OCI-LY3 (cell line): ENCODE measurements at regions not wholly inside any gene's neighbourhood (a gene's known extent, or its start where the extent isn't known, plus 50 kb on each side); places are given as distances from the start of the nearest gene placed in this dataset.
"Not testable (repeated sequence)": the region's sequence is repeated elsewhere in the genome, so short reads cannot be mapped to it uniquely, and the experiment has no call there.

Experiments used
- H2AFZ ChIP-seq: fragments of 200-600, 300-600 bp; shearing (Covaris generic); 2 replicates; pipeline ENCODE4 v1.6.0; 2014; ENCODE audit warnings: antibody characterized with exemption, low read depth, low read length
- H3K27ac ChIP-seq: fragments of 200-600, 300-600 bp; sonication (generic); 2 replicates; pipeline ENCODE4 v1.5.1; 2014; ENCODE audit warnings: mild to moderate bottlenecking, low read length, moderate library complexity, mixed read lengths
- H3K27me3 ChIP-seq: fragments of 200-600, 300-600 bp; sonication (generic); 2 replicates; pipeline ENCODE4 v1.6.1; 2014; ENCODE audit warnings: low read depth, low read length, mixed read lengths
- H3K36me3 ChIP-seq: fragments of 200-600, 300-600 bp; sonication (generic); replicated peaks from 2 replicates; pipeline ENCODE3; 2014; ENCODE audit warnings: low read depth, low read length, mixed read lengths
- H3K4me1 ChIP-seq: fragments of 300-600, 200-600 bp; sonication (generic); 2 replicates; pipeline ENCODE4 v1.6.1; 2014; ENCODE audit warnings: low read length, mixed read lengths
- H3K4me2 ChIP-seq: fragments of 200-600, 300-600 bp; sonication (generic); 2 replicates; pipeline ENCODE4 v1.6.1; 2014; ENCODE audit warnings: low read length, mixed read lengths
- H3K4me3 ChIP-seq: fragments of 300-600, 200-600 bp; sonication (generic); 2 replicates; pipeline ENCODE4 v1.5.1; 2014; ENCODE audit warnings: antibody characterized with exemption, mild to moderate bottlenecking, low read length, moderate library complexity
- H3K79me2 ChIP-seq: fragments of 300-600, 200-600 bp; shearing (Covaris generic); 2 replicates; pipeline ENCODE4 v1.6.1; 2014; ENCODE audit warnings: mild to moderate bottlenecking, low read length, mixed read lengths
- H3K9ac ChIP-seq: fragments of 300-600, 200-600 bp; shearing (Covaris generic); 2 replicates; pipeline ENCODE4 v1.6.0; 2014; ENCODE audit warnings: mild to moderate bottlenecking, low read length, moderate library complexity
- H3K9me3 ChIP-seq: fragments of 200-600, 300-600 bp; shearing (Covaris generic); 2 replicates; pipeline ENCODE4 v1.6.1; 2014; ENCODE audit warnings: low read length, mixed read lengths; ENCODE audit not compliant: insufficient read depth
- H4K20me1 ChIP-seq: fragments of 200-600, 300-600 bp; sonication (generic); 2 replicates; pipeline ENCODE4 v1.6.1; 2016; ENCODE audit warnings: low read length, mixed read lengths; ENCODE audit not compliant: insufficient read depth
- EZH2phosphoT487 ChIP-seq: fragments of 200-600 bp; shearing (Covaris generic); IDR thresholded peaks from 2 replicates; pipeline ENCODE4 v1.6.1; 2018; ENCODE audit warnings: antibody characterized with exemption, mixed run types, low read depth
- TF ChIP-seq, protein P1 (sequence below): fragments of 200-600, 300-600 bp; sonication (generic); IDR thresholded peaks from 2 replicates; pipeline ENCODE4 v1.5.1; 2014; ENCODE audit warnings: antibody characterized with exemption, low read length, low read depth

DNA sequence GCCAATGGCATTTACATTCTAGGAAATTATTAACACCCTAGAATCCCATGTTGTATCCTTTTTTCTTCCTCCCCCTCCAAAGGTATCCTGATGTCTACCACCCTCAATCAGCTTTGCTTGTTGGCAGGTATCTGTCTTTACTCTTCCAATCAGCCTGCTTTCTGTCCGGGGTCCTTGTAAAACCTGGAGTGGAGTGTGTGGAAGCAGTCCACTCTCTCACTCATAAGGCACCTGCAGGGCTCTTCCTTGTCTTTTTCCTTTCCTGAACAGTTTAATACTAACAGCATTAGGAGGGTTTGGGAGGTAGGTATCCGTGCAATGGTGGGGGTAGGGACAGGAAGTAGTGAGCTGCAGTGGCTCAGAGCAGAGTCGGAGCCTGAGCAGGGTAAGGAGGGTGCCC, 193.4 kb downstream of the BARX2 start:
- Histone ChIP-seq H3K36me3 (no peaks in the 10 kb centered on the region), H3K4me1 (no peaks in the 10 kb centered on the region), H3K4me2 (no peak overlapping the region), H3K9ac (no peak overlapping the region), H3K9me3 (no peaks in the 10 kb centered on the region), H3K27me3 (no peaks in the 10 kb centered on the region), H3K79me2 (no peaks in the 10 kb centered on the region), H3K4me3 (no peak overlapping the region), H2AFZ (no peak overlapping the region), H4K20me1 (no peaks in the 10 kb centered on the region), H3K27ac (no peak overlapping the region)
- TF ChIP-seq, protein P1, sequence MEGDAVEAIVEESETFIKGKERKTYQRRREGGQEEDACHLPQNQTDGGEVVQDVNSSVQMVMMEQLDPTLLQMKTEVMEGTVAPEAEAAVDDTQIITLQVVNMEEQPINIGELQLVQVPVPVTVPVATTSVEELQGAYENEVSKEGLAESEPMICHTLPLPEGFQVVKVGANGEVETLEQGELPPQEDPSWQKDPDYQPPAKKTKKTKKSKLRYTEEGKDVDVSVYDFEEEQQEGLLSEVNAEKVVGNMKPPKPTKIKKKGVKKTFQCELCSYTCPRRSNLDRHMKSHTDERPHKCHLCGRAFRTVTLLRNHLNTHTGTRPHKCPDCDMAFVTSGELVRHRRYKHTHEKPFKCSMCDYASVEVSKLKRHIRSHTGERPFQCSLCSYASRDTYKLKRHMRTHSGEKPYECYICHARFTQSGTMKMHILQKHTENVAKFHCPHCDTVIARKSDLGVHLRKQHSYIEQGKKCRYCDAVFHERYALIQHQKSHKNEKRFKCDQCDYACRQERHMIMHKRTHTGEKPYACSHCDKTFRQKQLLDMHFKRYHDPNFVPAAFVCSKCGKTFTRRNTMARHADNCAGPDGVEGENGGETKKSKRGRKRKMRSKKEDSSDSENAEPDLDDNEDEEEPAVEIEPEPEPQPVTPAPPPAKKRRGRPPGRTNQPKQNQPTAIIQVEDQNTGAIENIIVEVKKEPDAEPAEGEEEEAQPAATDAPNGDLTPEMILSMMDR = no peak
- TF ChIP-seq EZH2phosphoT487 = no peak

DNA sequence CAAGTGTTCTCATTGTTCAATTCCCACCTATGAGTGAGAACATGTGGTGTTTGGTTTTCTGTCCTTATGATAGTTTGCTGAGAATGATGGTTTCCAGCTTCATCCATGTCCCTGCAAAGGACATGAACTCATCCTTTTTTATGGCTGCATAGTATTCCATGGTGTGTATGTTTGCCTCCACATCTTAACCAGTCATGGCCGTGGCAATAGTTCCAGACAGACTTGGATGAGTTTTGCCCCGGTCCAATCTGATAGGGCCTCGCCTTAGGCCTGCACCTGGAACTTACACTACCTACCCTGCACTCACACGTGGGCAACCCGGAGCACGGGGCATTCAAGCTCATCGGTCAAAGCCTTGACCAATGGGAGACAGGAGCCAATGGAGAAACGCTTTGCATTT, 197.0 kb downstream of the BARX2 start:
- not testable (repeated sequence) for H3K4me2 ChIP-seq, H3K9ac ChIP-seq, H4K20me1 ChIP-seq, H3K4me1 ChIP-seq, H3K9me3 ChIP-seq, H3K36me3 ChIP-seq, H3K4me3 ChIP-seq, H2AFZ ChIP-seq, H3K79me2 ChIP-seq, H3K27me3 ChIP-seq, H3K27ac ChIP-seq

DNA sequence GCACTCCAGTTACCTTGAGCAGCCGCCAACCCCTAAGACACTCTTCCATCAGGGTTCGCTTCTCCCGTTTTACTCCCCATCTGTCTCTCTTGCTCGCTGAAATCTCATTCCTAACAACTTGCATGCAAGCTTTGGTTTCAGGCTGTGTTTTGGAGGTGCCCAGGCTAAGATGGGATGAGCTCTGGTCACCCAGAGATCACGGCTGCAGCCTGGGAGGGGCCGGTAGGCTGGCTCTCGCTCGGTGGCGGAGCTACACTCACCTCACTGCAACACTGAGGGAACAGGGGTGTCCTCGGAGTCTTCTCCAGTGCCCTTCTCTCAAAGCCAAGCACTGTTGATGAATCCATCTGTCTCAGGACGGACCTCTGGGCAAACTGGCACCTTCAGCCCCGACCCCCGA, 197.5 kb downstream of the BARX2 start:
- H3K79me2 ChIP-seq = no peaks in the 10 kb centered on the region
- H3K4me2 ChIP-seq = no peak overlapping the region
- no peak overlapping the region for H3K4me3 ChIP-seq
- H4K20me1 ChIP-seq = no peaks in the 10 kb centered on the region
- no peaks in the 10 kb centered on the region for H3K4me1 ChIP-seq
- no peaks in the 10 kb centered on the region for H3K27me3 ChIP-seq
- H3K27ac ChIP-seq = no peak overlapping the region
- TF ChIP-seq EZH2phosphoT487 = no peak
- TF ChIP-seq, protein P1 = no peak
- H3K9ac ChIP-seq = no peak overlapping the region
- H2AFZ ChIP-seq = no peak overlapping the region
- H3K36me3 ChIP-seq = no peaks in the 10 kb centered on the region
- H3K9me3 ChIP-seq = no peaks in the 10 kb centered on the region

DNA sequence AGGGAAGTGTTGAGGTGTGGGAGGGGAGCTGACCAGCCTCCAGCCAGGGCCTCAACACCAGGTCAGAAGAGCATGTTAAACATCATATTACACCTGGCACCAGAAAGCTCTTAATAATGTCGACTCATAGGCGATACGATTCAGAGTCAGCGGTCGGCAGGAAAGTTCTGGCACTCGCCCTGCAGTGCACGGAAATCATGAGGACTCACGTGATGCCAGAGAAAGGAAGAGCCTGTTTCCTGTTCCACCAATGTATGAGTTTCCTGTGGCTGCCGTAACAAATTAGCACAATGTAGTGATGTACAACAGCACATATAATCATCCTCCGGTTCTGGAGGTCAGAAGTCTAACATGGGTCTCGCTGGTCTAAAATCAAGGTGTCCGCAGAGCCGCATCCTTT, 198.8 kb downstream of the BARX2 start:
- no peaks in the 10 kb centered on the region for H3K4me1 ChIP-seq
- no peaks in the 10 kb centered on the region for H4K20me1 ChIP-seq
- no peaks in the 10 kb centered on the region for H3K79me2 ChIP-seq
- TF ChIP-seq, protein P1 = no peak
- TF ChIP-seq EZH2phosphoT487 = no peak
- H3K36me3 ChIP-seq = no peaks in the 10 kb centered on the region
- no peak overlapping the region for H3K27ac ChIP-seq
- no peak overlapping the region for H3K4me3 ChIP-seq
- H3K4me2 ChIP-seq = no peak overlapping the region
- no peak overlapping the region for H3K9ac ChIP-seq
- H3K27me3 ChIP-seq = 0 out of 2 replicates have a peak, but pooled peaks cover 3% of the 10 kb centered on the region
- no peaks in the 10 kb centered on the region for H3K9me3 ChIP-seq
- H2AFZ ChIP-seq = no peak overlapping the region

DNA sequence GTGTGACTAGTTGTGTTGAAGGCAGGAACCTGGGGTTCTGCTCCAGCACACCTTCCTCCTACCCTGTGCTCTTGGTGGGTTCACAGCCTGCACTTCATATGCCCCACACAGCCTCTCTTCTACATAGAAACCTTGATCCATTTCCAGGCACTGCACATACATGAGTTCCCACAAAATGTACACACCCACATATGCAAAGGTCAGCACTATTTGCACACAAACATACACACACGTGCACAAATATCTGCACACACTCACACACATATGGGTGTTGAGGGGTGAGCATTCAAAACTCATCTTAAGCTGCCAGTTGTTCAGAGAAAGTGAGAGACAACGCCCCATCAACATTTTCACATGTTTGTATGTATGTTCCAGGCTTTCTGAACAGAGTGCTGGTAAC, 201.0 kb downstream of the BARX2 start:
- Histone ChIP-seq H3K4me1 (no peaks in the 10 kb centered on the region), H3K27me3 (0 out of 2 replicates have a peak, but pooled peaks cover 3% of the 10 kb centered on the region), H3K79me2 (no peaks in the 10 kb centered on the region), H3K9me3 (no peaks in the 10 kb centered on the region), H3K4me3 (no peak overlapping the region), H4K20me1 (no peaks in the 10 kb centered on the region), H3K9ac (no peak overlapping the region), H2AFZ (no peak overlapping the region), H3K4me2 (no peak overlapping the region), H3K27ac (no peak overlapping the region), H3K36me3 (no peaks in the 10 kb centered on the region)
- TF ChIP-seq, protein P1 = no peak
- no peak for TF ChIP-seq EZH2phosphoT487
